Thyroid gland (tissue), 4 donors: ENCODE measurements at regions not wholly inside any gene's neighbourhood (a gene's known extent, or its start where the extent isn't known, plus 50 kb on each side); places are given as distances from the start of the nearest gene placed in this dataset.

Experiments
- CTCF ChIP-seq, 6 experiments: fragments of 200-600 bp in 3 of 6; fragments of 450-650 bp in 3 of 6; sonication (generic) in 3 of 6; IDR thresholded peaks; one replicate each; pipeline ENCODE4 v1.5.1; 2016 to 2019; ENCODE audit warnings: antibody characterized with exemption in 6 of 6, mild to moderate bottlenecking in 2 of 6, inconsistent platforms in 1 of 6, moderate library complexity in 1 of 6
- POLR2A ChIP-seq, 2 donors: fragments of 450-650 bp; IDR thresholded peaks; one replicate each; pipeline ENCODE4 v1.6.1; 2017; ENCODE audit warnings: antibody characterized with exemption in 2 of 2, mild to moderate bottlenecking in 2 of 2, moderate library complexity in 1 of 2

GRCh38 chr4:31108762-31109161 lies 388.6 kb downstream of the PCDH7 start:
- TF ChIP-seq CTCF (IDR thresholded peaks at IDR 0.05) (no peak), POLR2A (IDR thresholded peaks at IDR 0.05) (no peak)
